Coronary artery (tissue), 2 donors: ENCODE measurements at regions not wholly inside any gene's neighbourhood (a gene's known extent, or its start where the extent isn't known, plus 50 kb on each side); places are given as distances from the start of the nearest gene placed in this dataset.

ENCODE experiments used
- DNase-seq: peaks from one replicate; pipeline ENCODE4 v3.0.0-alpha.2; 2017; ENCODE audit warnings: low spot score
- H3K27ac ChIP-seq, 2 donors: fragments of 200-600 bp; sonication (generic); one replicate each; pipeline ENCODE4 v1.5.1; 2016 to 2019
- H3K4me3 ChIP-seq: fragments of 200-600 bp; sonication (generic); 2 replicates; pipeline ENCODE4 v1.5.1; 2016; ENCODE audit warnings: mild to moderate bottlenecking, moderate library complexity
- TF ChIP-seq, protein P1 (sequence below): fragments of 200-600 bp; sonication (generic); IDR thresholded peaks from one replicate; pipeline ENCODE4 v1.5.1; 2019; ENCODE audit warnings: antibody characterized with exemption

DNA sequence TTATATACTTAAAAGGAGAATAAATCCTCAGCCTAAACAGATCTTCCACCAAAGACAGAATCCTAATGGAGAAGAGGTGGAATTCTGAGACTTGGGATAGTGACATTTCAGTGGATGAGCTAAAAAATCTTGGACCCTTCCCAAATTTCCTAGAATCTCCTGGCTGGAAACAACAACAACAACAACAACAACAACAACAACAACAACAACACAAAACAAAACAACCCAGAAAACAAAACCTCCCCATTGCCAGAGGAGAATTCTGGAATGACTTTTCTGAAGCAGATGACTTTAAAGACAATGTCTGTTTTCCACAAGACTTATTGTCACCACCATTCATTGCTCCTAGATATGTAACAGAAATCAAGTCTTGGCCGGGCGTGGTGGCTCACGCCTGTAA, 322.1 kb downstream of the ARL4A start:
- no peak overlapping the region for H3K4me3 ChIP-seq
- H3K27ac ChIP-seq = no peak overlapping the region
- TF ChIP-seq, protein P1, sequence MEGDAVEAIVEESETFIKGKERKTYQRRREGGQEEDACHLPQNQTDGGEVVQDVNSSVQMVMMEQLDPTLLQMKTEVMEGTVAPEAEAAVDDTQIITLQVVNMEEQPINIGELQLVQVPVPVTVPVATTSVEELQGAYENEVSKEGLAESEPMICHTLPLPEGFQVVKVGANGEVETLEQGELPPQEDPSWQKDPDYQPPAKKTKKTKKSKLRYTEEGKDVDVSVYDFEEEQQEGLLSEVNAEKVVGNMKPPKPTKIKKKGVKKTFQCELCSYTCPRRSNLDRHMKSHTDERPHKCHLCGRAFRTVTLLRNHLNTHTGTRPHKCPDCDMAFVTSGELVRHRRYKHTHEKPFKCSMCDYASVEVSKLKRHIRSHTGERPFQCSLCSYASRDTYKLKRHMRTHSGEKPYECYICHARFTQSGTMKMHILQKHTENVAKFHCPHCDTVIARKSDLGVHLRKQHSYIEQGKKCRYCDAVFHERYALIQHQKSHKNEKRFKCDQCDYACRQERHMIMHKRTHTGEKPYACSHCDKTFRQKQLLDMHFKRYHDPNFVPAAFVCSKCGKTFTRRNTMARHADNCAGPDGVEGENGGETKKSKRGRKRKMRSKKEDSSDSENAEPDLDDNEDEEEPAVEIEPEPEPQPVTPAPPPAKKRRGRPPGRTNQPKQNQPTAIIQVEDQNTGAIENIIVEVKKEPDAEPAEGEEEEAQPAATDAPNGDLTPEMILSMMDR = no peak
- no peak for DNase-seq

DNA sequence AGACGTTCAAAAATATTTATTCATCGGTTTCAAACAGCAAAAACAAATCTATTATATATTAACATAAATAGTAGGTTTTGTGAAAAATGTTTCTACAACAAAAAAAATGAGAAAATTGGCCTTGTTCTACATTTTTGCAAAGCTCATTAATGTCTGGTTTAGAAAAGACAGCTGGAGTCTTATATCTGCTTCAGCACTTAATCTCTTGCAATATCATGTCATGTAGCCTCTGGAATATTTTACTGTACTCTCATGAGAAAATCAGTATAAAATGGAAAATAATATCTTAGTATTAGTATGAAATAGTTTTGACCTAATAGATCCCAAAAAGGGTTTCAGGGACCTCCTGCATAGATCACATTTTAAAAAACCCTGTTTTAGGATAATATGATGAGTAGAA, 326.6 kb downstream of the ARL4A start:
- TF ChIP-seq, protein P1 = no peak
- Histone ChIP-seq H3K4me3 (no peak overlapping the region), H3K27ac (no peak overlapping the region)
- no peak for DNase-seq

DNA sequence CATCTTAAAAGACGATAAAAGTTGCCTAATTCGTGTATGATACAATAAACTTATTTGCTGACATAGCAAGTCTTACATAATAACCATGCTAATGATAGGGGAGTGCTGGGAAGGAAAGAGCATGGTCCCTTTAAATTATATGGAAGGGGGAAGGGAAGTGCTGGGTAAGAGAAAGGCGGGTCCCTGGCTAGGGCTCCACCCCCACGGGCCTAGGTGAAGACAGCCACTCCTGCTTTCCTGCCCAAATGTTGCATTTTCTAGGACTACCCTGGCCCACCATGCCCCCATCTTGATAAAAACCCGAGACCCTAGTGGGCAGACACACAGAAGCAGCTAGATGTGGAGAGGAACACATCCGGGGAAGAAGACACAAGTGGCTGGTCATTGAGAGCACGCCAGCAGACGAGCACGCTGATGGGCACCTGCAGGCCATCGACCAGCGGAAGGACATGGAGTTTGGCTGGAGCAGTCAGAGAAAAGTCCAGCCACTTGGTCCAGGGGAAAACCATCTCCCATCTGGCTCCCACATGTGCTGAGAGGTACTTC, 328.7 kb downstream of the ARL4A start:
- no peak overlapping the region for H3K4me3 ChIP-seq
- H3K27ac ChIP-seq = no peak overlapping the region
- TF ChIP-seq, protein P1 = no peak
- DNase-seq = no peak

DNA sequence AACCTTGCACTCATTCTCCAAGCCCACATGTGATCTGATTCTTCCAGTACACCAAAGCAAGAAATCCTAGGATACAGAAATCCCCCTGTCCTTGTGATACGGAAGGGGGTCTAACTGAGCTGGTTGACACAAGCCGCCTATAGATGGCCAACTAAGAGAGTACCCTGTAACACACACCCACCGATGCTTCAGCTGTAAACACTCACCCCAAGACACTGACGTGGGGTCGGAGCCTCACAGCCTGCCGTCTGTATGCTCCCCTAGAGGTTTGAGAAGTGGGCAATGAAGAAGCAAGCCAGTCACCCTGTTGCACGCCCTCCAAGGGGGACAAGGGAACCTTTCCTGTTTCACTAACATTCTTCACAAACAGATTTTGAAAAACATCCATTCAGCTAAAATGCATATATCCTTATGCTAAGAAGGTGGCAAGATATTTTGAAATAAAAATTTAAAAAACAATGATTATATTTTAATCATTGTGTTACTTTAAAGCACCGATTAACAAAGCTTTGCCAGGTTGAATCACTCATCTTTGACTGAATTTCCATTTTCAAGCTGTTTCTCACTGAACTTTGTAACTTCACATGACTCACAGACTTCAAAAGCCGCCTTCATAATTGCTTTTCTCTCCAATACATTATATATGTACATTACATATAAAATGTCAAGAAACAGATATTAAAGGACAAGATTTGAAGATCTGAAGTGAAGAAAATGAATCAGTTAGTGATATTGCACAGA, 329.3 kb downstream of the ARL4A start:
- H3K4me3 ChIP-seq = no peak overlapping the region
- H3K27ac ChIP-seq = no peak overlapping the region
- TF ChIP-seq, protein P1 = no peak
- no peak for DNase-seq

DNA sequence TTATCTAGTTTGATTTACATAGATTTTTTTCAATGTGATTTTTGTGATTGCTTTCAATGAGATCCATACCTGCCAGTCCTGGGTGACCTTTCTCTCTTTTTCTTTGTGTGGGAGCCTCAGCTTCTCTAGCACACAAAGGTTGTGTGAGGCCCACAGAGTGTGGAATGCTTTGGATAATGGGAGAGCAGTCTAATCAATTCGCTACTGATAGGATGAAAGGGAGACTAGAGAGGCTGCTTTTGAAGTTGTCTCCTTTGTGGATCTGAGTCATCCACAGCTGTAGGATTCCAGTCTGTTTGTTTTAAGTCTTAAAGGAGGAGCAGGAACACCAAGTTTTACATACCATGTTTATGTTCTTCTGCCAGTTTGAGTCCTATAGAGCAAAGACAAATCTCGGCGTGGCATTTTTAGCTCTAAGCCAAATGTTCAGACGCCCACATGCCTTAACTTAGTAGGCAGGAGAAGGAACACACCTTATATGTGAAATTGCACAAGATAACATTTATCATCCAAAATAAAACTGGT, 330.0 kb downstream of the ARL4A start:
- no peak for DNase-seq
- Histone ChIP-seq H3K4me3 (no peak overlapping the region), H3K27ac (no peak overlapping the region)
- TF ChIP-seq, protein P1 = no peak

DNA sequence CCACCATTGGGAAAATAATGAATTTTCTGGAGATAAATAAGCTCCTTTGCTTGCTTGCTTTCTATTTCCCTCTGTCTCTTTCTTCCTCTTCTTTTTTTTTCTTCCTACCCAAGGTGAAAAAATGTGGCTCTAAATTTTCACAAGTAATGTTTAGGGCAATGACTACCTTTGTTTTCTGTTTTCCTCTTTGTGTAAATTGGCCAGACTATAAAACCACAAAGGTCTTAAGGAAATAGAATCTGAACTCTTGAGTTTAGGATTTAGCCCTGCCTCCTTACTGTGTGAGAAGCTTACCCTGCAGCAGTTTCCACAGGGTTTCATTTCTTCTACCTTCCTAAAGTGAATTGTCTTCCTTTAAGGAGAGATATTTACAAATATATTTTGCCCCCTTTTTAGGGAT, 330.4 kb downstream of the ARL4A start:
- TF ChIP-seq, protein P1 = no peak
- no peak for DNase-seq
- no peak overlapping the region for H3K4me3 ChIP-seq
- H3K27ac ChIP-seq = no peak overlapping the region
